ENCODE measurements at regions not wholly inside any gene's neighbourhood (a gene's known extent, or its start where the extent isn't known, plus 50 kb on each side); places are given as distances from the start of the nearest gene placed in this dataset.

GRCh38 chr15:98398886-98399285, 249.5 kb upstream of the IGF1R start:
- intact Hi-C loops (cut with DNase I) = no loop called here
- Histone ChIP-seq H3K4me1 (no peaks in the 10 kb centered on the region), H3K27me3 (no peaks in the 10 kb centered on the region), H3K36me3 (no peaks in the 10 kb centered on the region), H3K9me3 (no peaks in the 10 kb centered on the region), H3K4me3 (no peak overlapping the region), H3K27ac (no peak overlapping the region)
- 89 to 90% methylated on average over 4 of the region's 4 CpGs for whole genome bisulfite sequencing, 2 donors
- DNase-seq = no peak
- TF ChIP-seq POLR2AphosphoS5 (IDR thresholded peaks at IDR 0.05) (no peak), EP300 (IDR thresholded peaks at IDR 0.05) (no peak), POLR2A (IDR thresholded peaks at IDR 0.05) (no peak)
- TF ChIP-seq, protein P1, sequence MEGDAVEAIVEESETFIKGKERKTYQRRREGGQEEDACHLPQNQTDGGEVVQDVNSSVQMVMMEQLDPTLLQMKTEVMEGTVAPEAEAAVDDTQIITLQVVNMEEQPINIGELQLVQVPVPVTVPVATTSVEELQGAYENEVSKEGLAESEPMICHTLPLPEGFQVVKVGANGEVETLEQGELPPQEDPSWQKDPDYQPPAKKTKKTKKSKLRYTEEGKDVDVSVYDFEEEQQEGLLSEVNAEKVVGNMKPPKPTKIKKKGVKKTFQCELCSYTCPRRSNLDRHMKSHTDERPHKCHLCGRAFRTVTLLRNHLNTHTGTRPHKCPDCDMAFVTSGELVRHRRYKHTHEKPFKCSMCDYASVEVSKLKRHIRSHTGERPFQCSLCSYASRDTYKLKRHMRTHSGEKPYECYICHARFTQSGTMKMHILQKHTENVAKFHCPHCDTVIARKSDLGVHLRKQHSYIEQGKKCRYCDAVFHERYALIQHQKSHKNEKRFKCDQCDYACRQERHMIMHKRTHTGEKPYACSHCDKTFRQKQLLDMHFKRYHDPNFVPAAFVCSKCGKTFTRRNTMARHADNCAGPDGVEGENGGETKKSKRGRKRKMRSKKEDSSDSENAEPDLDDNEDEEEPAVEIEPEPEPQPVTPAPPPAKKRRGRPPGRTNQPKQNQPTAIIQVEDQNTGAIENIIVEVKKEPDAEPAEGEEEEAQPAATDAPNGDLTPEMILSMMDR (IDR thresholded peaks at IDR 0.05) = no peak

DNA sequence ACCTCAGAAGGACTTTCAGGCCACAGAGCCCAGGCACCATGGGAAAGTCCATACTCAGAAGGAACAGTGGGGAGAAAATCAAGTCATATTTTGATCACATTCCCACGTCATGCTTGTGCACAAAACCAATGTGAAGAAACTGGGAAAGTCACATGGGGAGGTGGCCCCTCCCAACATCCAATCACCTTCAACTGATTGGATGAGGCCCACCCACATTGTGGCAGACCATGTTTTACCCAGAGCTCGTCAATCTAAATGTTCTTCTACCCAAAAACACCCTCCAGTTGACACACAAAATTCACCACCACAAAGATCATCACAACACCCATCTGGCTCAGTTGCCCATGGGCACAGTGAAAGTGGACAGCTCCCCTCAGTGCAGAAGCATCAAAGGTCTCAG, 248.2 kb upstream of the IGF1R start:
- Histone ChIP-seq H3K27ac (no peak overlapping the region), H3K4me3 (no peak overlapping the region), H3K9me3 (no peaks in the 10 kb centered on the region), H3K27me3 (no peaks in the 10 kb centered on the region), H3K4me1 (no peaks in the 10 kb centered on the region), H3K36me3 (no peaks in the 10 kb centered on the region)
- no peak for DNase-seq
- TF ChIP-seq POLR2AphosphoS5 (IDR thresholded peaks at IDR 0.05) (no peak), EP300 (IDR thresholded peaks at IDR 0.05) (no peak), POLR2A (IDR thresholded peaks at IDR 0.05) (no peak)
- TF ChIP-seq, protein P1 (IDR thresholded peaks at IDR 0.05) = no peak
- WGBS, 2 donors = 74 to 88% methylated on average over 2 of the region's 2 CpGs
- intact Hi-C loops (cut with DNase I) = no loop called here

GRCh38 chr15:98401029-98401428, 247.3 kb upstream of the IGF1R start:
- 66 to 78% methylated on average over 3 of the region's 3 CpGs for WGBS, 2 donors
- no peak overlapping the region for H3K27ac ChIP-seq
- no peak for TF ChIP-seq POLR2A (IDR thresholded peaks at IDR 0.05)
- peak in 2 of 4 donors; percentile 8 to 50 for TF ChIP-seq POLR2AphosphoS5 (IDR thresholded peaks at IDR 0.05)

GRCh38 chr15:98402486-98402885, 245.9 kb upstream of the IGF1R start:
- WGBS, 2 donors = 52 to 78% methylated on average over 3 of the region's 3 CpGs
- Histone ChIP-seq H3K4me1 (no peaks in the 10 kb centered on the region), H3K27me3 (no peaks in the 10 kb centered on the region), H3K27ac (no peak overlapping the region), H3K36me3 (no peaks in the 10 kb centered on the region), H3K9me3 (no peaks in the 10 kb centered on the region), H3K4me3 (no peak overlapping the region)
- TF ChIP-seq POLR2A (IDR thresholded peaks at IDR 0.05) (no peak), EP300 (IDR thresholded peaks at IDR 0.05) (no peak), POLR2AphosphoS5 (IDR thresholded peaks at IDR 0.05) (no peak)
- TF ChIP-seq, protein P1 (IDR thresholded peaks at IDR 0.05) = no peak
- no peak for DNase-seq
- intact Hi-C loops (cut with DNase I) = no loop called here

More at GRCh38 chr15:98401029-98401428, 247.3 kb upstream of the IGF1R start:
- DNase-seq = peak; percentile 80
- H3K4me1 ChIP-seq = no peaks in the 10 kb centered on the region
- no peak overlapping the region for H3K4me3 ChIP-seq
- H3K9me3 ChIP-seq = no peaks in the 10 kb centered on the region
- intact Hi-C loops (cut with DNase I) = no loop called here
- no peaks in the 10 kb centered on the region for H3K27me3 ChIP-seq
- H3K36me3 ChIP-seq = no peaks in the 10 kb centered on the region

GRCh38 chr15:98403169-98403568, 245.2 kb upstream of the IGF1R start:
- no peaks in the 10 kb centered on the region for H3K36me3 ChIP-seq
- TF ChIP-seq POLR2A (IDR thresholded peaks at IDR 0.05) (no peak), EP300 (IDR thresholded peaks at IDR 0.05) (no peak), POLR2AphosphoS5 (IDR thresholded peaks at IDR 0.05) (no peak)
- TF ChIP-seq, protein P1 (IDR thresholded peaks at IDR 0.05) = no peak
- DNase-seq = no peak
- H3K27me3 ChIP-seq = no peaks in the 10 kb centered on the region
- no peaks in the 10 kb centered on the region for H3K9me3 ChIP-seq
- H3K4me1 ChIP-seq = no peaks in the 10 kb centered on the region
- H3K27ac ChIP-seq = no peak overlapping the region
- WGBS, 2 donors = 79 to 87% methylated on average over 5 of the region's 5 CpGs
- no peak overlapping the region for H3K4me3 ChIP-seq
- intact Hi-C loops (cut with DNase I) = no loop called here

All from sigmoid colon (tissue), 6 donors.